Prostate gland (tissue), 2 donors: ENCODE measurements at regions not wholly inside any gene's neighbourhood (a gene's known extent, or its start where the extent isn't known, plus 50 kb on each side); places are given as distances from the start of the nearest gene placed in this dataset.

Source experiments
- DNase-seq: peaks from one replicate; pipeline ENCODE4 v3.0.0-alpha.2; 2019; ENCODE audit warnings: low spot score
- H3K27ac ChIP-seq, 2 donors: fragments of 200-600 bp; sonication (generic); 2 replicates each; pipeline ENCODE4 v1.5.1; 2017 to 2019
- H3K27me3 ChIP-seq: fragments of 200-600 bp; sonication (generic); replicated peaks from 2 replicates; pipeline ENCODE4 v1.5.1; 2019; ENCODE audit not compliant: insufficient read depth
- H3K36me3 ChIP-seq, 2 donors: fragments of 200-600 bp; sonication (generic); 1 replicate in 1 of 2; 2 replicates in 1 of 2; pipeline versions ENCODE4 v1.5.1 to v1.8.1; 2017 to 2019
- H3K4me1 ChIP-seq: fragments of 200-600 bp; sonication (generic); replicated peaks from 2 replicates; pipeline ENCODE4 v1.5.1; 2019
- H3K4me3 ChIP-seq, 2 donors: fragments of 200-600 bp; sonication (generic); 2 replicates each; pipeline ENCODE4 v1.5.1; 2017 to 2019
- H3K9me3 ChIP-seq: fragments of 200-600 bp; sonication (generic); 2 replicates; pipeline ENCODE4 v1.5.1; 2017
- CTCF ChIP-seq, 4 experiments: fragments of 200-600 bp in 2 of 4; fragments of 450-650 bp in 2 of 4; sonication (generic) in 2 of 4; IDR thresholded peaks; 1 replicate in 3 of 4; 2 replicates in 1 of 4; pipeline ENCODE4 v1.5.1; 2016 to 2019; ENCODE audit warnings: antibody characterized with exemption in 4 of 4, mild to moderate bottlenecking in 2 of 4, moderate library complexity in 2 of 4
- POLR2A ChIP-seq: fragments of 450-650 bp; IDR thresholded peaks from one replicate; pipeline ENCODE4 v1.6.1; 2016; ENCODE audit warnings: antibody characterized with exemption, mild to moderate bottlenecking
- POLR2AphosphoS5 ChIP-seq: sonication (generic); formaldehyde crosslinking; IDR thresholded peaks from one replicate; pipeline ENCODE4 v1.6.1; 2017; ENCODE audit warnings: antibody characterized with exemption
- WGBS: methylation state at CpG from one replicate; pipeline ENCODE4 v1.1.5; 2018; 5-methylcytosine and 5-hydroxymethylcytosine counted together
- intact Hi-C: fragments of 100-400 bp; cut with DNase I; formaldehyde crosslinking; loops from one replicate; pipeline ENCODE4 v1.14.2; 2022

- 44% methylated on average over 3 of the region's 3 CpGs for WGBS
- no peak for DNase-seq
- Histone ChIP-seq H3K4me3 (no peak overlapping the region), H3K4me1 (no peaks in the 10 kb centered on the region), H3K9me3 (no peaks in the 10 kb centered on the region), H3K36me3 (no peaks in the 10 kb centered on the region), H3K27ac (no peak overlapping the region), H3K27me3 (no peaks in the 10 kb centered on the region)
- intact Hi-C loops: no loop called here
- TF ChIP-seq POLR2AphosphoS5 (no peak), CTCF (IDR thresholded peaks at IDR 0.05) (no peak), POLR2A (no peak)
These were observed 157.8 kb downstream of the HS3ST3B1 start for GRCh38 chr17:14458724-14459123.

GRCh38 chr17:14454746-14455145 lies 153.9 kb downstream of the HS3ST3B1 start:
- H3K4me1 ChIP-seq: no peaks in the 10 kb centered on the region
- no peak for TF ChIP-seq CTCF (IDR thresholded peaks at IDR 0.05)
- no peak for TF ChIP-seq POLR2A
- no peak for TF ChIP-seq POLR2AphosphoS5
- H3K27ac ChIP-seq: no peak overlapping the region
- intact Hi-C loops: no loop called here
- H3K4me3 ChIP-seq: no peak overlapping the region
- DNase-seq: no peak
- H3K9me3 ChIP-seq: no peaks in the 10 kb centered on the region
- no peaks in the 10 kb centered on the region for H3K36me3 ChIP-seq
- WGBS: 93% methylated on average over 4 of the region's 4 CpGs
- no peaks in the 10 kb centered on the region for H3K27me3 ChIP-seq

- no peaks in the 10 kb centered on the region for H3K4me1 ChIP-seq
- no peak overlapping the region for H3K27ac ChIP-seq
- intact Hi-C loops: no loop called here
- TF ChIP-seq CTCF (IDR thresholded peaks at IDR 0.05) (no peak), POLR2A (no peak)
- H3K36me3 ChIP-seq: no peaks in the 10 kb centered on the region
- H3K4me3 ChIP-seq: no peak overlapping the region
- H3K9me3 ChIP-seq: no peaks in the 10 kb centered on the region
- no peaks in the 10 kb centered on the region for H3K27me3 ChIP-seq
- no peak for DNase-seq
- 100% methylated on average over 1 of the region's 1 CpG for WGBS
These were observed 152.0 kb downstream of the HS3ST3B1 start for GRCh38 chr17:14452856-14453255.

GRCh38 chr17:14451729-14452191 lies 150.9 kb downstream of the HS3ST3B1 start:
- Histone ChIP-seq H3K4me3 (no peak overlapping the region), H3K9me3 (no peaks in the 10 kb centered on the region), H3K27me3 (no peaks in the 10 kb centered on the region), H3K27ac (no peak overlapping the region), H3K36me3 (no peaks in the 10 kb centered on the region), H3K4me1 (no peaks in the 10 kb centered on the region)
- 55% methylated on average over 11 of the region's 11 CpGs for WGBS
- TF ChIP-seq CTCF (IDR thresholded peaks at IDR 0.05) (no peak), POLR2A (no peak)
- no peak for DNase-seq
- intact Hi-C loops: no loop called here

- no peaks in the 10 kb centered on the region for H3K4me1 ChIP-seq
- no peak overlapping the region for H3K4me3 ChIP-seq
- no peaks in the 10 kb centered on the region for H3K27me3 ChIP-seq
- no peaks in the 10 kb centered on the region for H3K36me3 ChIP-seq
- no peak overlapping the region for H3K27ac ChIP-seq
- intact Hi-C loops: no loop called here
- peak; percentile 51 for DNase-seq
- 41% methylated on average over 2 of the region's 2 CpGs for WGBS
- no peaks in the 10 kb centered on the region for H3K9me3 ChIP-seq
- TF ChIP-seq POLR2AphosphoS5: peak; percentile 76
- no peak for TF ChIP-seq CTCF (IDR thresholded peaks at IDR 0.05)
These were observed 147.9 kb downstream of the HS3ST3B1 start for GRCh38 chr17:14448818-14449217.
